GM10248 (cell line): ENCODE measurements at regions not wholly inside any gene's neighbourhood (a gene's known extent, or its start where the extent isn't known, plus 50 kb on each side); places are given as distances from the start of the nearest gene placed in this dataset.

Experiments
- CTCF ChIA-PET: fragments of 300-600 bp; sonication (Branson Sonifier 250); formaldehyde crosslinking; extraction: SDS; loops from one replicate; lab custom pipeline; 2021; ENCODE audit warnings: antibody characterized with exemption; lab: Yijun Ruan, JAX
- POLR2A ChIA-PET: fragments of 350-650 bp; sonication (Branson Sonifier 250); formaldehyde crosslinking; extraction: SDS; loops from one replicate; lab custom pipeline; 2020; ENCODE audit warnings: antibody characterized with exemption; lab: Yijun Ruan, JAX
- DNase-seq: peaks from one replicate; pipeline ENCODE4 v3.0.0; 2012; ENCODE audit errors: extremely low spot score
- CTCF ChIP-seq: IDR thresholded peaks from 2 replicates; pipeline ENCODE4 v1.5.1; 2012; ENCODE audit warnings: mild to moderate bottlenecking, low read depth; ENCODE audit errors: extremely low read depth, missing control alignments, control extremely low read depth

GRCh38 chr2:228469721-228470120, 288.2 kb upstream of the SPHKAP start:
- ChIA-PET POLR2A (no interaction called here), CTCF (interaction anchor here (1.5 kb wide), 1 partner anchor 17 kb away, joined by 3 read pairs; no protein-coding TSS in a partner anchor)
- TF ChIP-seq CTCF: no peak
- DNase-seq: no peak

- TF ChIP-seq CTCF: no peak
- ChIA-PET CTCF (no interaction called here), POLR2A (no interaction called here)
- no peak for DNase-seq
Measured at GRCh38 chr2:228466851-228467250, 285.4 kb upstream of the SPHKAP start.

GRCh38 chr2:228465408-228465807, 283.9 kb upstream of the SPHKAP start:
- no peak for DNase-seq
- ChIA-PET CTCF (interaction anchor here (1.6 kb wide), 1 partner anchor 46 kb away, joined by 3 read pairs; no protein-coding TSS in a partner anchor), POLR2A (no interaction called here)
- TF ChIP-seq CTCF: no peak

- no peak for TF ChIP-seq CTCF
- ChIA-PET CTCF (interaction anchor here (1.5 kb wide), 1 partner anchor 15 kb away, joined by 3 read pairs; no protein-coding TSS in a partner anchor), POLR2A (no interaction called here)
- DNase-seq: no peak
Measured at GRCh38 chr2:228458364-228458763, 276.9 kb upstream of the SPHKAP start.

- ChIA-PET CTCF (no interaction called here), POLR2A (no interaction called here)
- no peak for TF ChIP-seq CTCF
- DNase-seq: no peak
Measured at GRCh38 chr2:228447266-228447915, 265.9 kb upstream of the SPHKAP start.

GRCh38 chr2:228446734-228447133, 265.2 kb upstream of the SPHKAP start:
- DNase-seq: no peak
- no peak for TF ChIP-seq CTCF
- ChIA-PET CTCF (no interaction called here), POLR2A (no interaction called here)

- DNase-seq: no peak
- ChIA-PET CTCF (interaction anchor here (1.0 kb wide), 1 partner anchor 14 kb away, joined by 3 read pairs; no protein-coding TSS in a partner anchor), POLR2A (no interaction called here)
- TF ChIP-seq CTCF: no peak
Measured at GRCh38 chr2:228444161-228444560, 262.7 kb upstream of the SPHKAP start.
